ENCODE measurements at regions not wholly inside any gene's neighbourhood (a gene's known extent, or its start where the extent isn't known, plus 50 kb on each side); places are given as distances from the start of the nearest gene placed in this dataset.
A peak's percentile ranks its signal among the peaks of the same experiment; 100 is the strongest.

DNA sequence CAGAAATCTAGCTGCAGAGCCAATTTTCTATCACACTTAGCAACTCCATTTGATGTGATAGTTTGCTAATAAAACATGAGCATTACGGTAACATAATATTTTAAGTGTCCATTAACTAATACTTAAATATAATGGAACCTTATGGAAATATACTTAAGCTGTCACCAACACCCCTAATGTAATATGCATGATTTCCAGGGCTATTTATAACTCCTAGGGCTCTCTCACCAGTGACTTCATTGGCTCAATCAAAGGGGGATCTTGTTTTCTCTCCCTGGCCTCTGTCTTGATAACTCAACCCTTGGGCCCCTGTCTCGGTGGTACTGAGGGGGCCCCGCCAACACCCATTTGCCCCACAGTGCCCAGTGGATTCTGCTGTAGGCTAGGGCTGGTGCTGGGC lies 170.4 kb downstream of the SALL1 start:
- Histone ChIP-seq H2AFZ (ENCODE audit: low read length) (no peak overlapping the region), H3K27ac (ENCODE audit: low read length) (no peak overlapping the region), H3K9ac (ENCODE audit: low read length) (no peak overlapping the region), H3K9me2 (replicated peaks; ENCODE audit: insufficient read depth, low read length) (no peaks in the 10 kb centered on the region), H3K4me3 (ENCODE audit: low read length) (no peak overlapping the region), H3K9me3 (ENCODE audit: low read length) (no peaks in the 10 kb centered on the region), H3K79me2 (ENCODE audit: low read length) (no peaks in the 10 kb centered on the region), H3K36me3 (ENCODE audit: insufficient read depth, low read length) (no peaks in the 10 kb centered on the region), H3K27me3 (ENCODE audit: low read length) (0 out of 2 replicates have a peak, but pooled peaks cover 3% of the 10 kb centered on the region), H3K4me2 (ENCODE audit: low read depth, low read length, poor library complexity, severe bottlenecking) (no peak overlapping the region), H3K4me1 (ENCODE audit: low read length) (no peaks in the 10 kb centered on the region), H4K20me1 (ENCODE audit: insufficient read depth, low read depth, low read length) (no peaks in the 10 kb centered on the region)
- no peak for DNase-seq

DNA sequence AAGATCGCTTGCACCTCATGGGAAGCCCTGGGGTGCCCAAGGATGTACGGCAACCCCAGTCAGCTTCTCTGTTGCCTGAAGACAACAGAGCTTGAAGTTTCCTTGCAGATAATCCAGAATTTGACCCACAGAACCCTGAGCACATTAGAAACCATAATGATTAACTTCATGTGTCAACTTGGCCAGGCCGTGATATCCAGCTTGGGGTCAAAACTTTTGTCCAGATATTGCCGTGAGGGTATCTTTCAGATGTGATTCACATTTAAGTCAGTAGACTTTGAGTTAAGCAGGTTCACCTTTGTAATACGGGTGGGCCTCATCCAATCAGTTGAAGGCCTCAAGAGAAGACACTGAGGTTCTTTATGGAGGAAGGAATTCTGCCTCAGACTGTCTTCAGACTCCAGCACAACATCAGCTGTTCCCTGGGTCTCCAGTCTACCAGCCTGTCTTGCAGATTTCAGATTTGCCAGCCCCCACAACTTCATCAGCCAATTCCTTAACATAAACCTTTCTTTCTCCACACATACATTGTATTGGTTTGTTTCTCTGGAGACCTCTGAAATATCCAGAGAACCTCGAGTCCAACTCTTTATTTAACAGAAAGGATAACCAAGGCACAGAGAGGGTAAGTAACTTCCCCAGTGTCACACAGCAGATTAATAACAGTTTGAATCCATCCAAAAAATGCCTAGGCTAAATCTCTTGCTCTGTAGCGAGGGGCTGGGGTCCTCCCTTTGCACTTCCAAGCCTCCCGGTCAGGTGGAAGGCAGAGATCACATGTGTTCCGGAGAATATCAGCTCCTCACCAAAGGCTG lies 171.1 kb downstream of the SALL1 start:
- Histone ChIP-seq H3K4me1 (ENCODE audit: low read length) (peaks cover 6% of the 10 kb centered on the region), H3K27me3 (ENCODE audit: low read length) (0 out of 2 replicates have a peak, but pooled peaks cover 3% of the 10 kb centered on the region)
- DNase-seq = no peak

DNA sequence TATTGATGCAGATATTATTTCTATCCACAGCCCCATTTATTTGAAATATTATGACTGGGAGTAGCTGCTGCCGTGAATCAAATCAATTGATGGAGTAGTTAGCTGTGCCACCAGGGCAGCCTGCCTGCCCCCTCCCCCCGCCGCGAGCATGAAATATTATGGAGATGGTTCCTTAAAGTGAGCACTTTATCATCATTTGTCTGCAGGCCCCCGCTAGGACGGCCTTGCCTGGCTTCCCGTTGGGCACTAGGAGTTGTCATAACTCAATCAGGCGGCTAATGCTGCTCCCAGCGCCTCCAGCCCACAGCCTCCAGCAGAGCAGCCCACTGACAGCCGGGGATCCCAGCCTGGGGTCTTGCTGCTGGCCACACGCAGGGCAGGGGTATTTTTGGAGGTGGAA lies 173.9 kb downstream of the SALL1 start:
- H3K9me3 ChIP-seq (ENCODE audit: low read length) = no peaks in the 10 kb centered on the region
- no peak for DNase-seq
- H3K4me2 ChIP-seq (ENCODE audit: low read depth, low read length, poor library complexity, severe bottlenecking) = no peak overlapping the region
- no peak overlapping the region for H3K27ac ChIP-seq (ENCODE audit: low read length)
- no peak overlapping the region for H3K9ac ChIP-seq (ENCODE audit: low read length)
- H3K4me3 ChIP-seq (ENCODE audit: low read length) = no peak overlapping the region
- H2AFZ ChIP-seq (ENCODE audit: low read length) = no peak overlapping the region
- H3K79me2 ChIP-seq (ENCODE audit: low read length) = no peaks in the 10 kb centered on the region
- no peaks in the 10 kb centered on the region for H3K9me2 ChIP-seq (replicated peaks; ENCODE audit: insufficient read depth, low read length)
- H3K27me3 ChIP-seq (ENCODE audit: low read length) = no peaks in the 10 kb centered on the region
- H4K20me1 ChIP-seq (ENCODE audit: insufficient read depth, low read depth, low read length) = no peaks in the 10 kb centered on the region
- no peaks in the 10 kb centered on the region for H3K36me3 ChIP-seq (ENCODE audit: insufficient read depth, low read length)
- peaks cover 21% of the 10 kb centered on the region for H3K4me1 ChIP-seq (ENCODE audit: low read length)

More for the DNA sequence above, 171.1 kb downstream of the SALL1 start:
- Histone ChIP-seq H3K36me3 (ENCODE audit: insufficient read depth, low read length) (no peaks in the 10 kb centered on the region), H3K9me2 (replicated peaks; ENCODE audit: insufficient read depth, low read length) (no peaks in the 10 kb centered on the region), H2AFZ (ENCODE audit: low read length) (no peak overlapping the region), H3K27ac (ENCODE audit: low read length) (no peak overlapping the region), H3K79me2 (ENCODE audit: low read length) (no peaks in the 10 kb centered on the region), H3K9ac (ENCODE audit: low read length) (no peak overlapping the region), H3K4me2 (ENCODE audit: low read depth, low read length, poor library complexity, severe bottlenecking) (no peak overlapping the region), H4K20me1 (ENCODE audit: insufficient read depth, low read depth, low read length) (no peaks in the 10 kb centered on the region), H3K9me3 (ENCODE audit: low read length) (no peaks in the 10 kb centered on the region), H3K4me3 (ENCODE audit: low read length) (no peak overlapping the region)

DNA sequence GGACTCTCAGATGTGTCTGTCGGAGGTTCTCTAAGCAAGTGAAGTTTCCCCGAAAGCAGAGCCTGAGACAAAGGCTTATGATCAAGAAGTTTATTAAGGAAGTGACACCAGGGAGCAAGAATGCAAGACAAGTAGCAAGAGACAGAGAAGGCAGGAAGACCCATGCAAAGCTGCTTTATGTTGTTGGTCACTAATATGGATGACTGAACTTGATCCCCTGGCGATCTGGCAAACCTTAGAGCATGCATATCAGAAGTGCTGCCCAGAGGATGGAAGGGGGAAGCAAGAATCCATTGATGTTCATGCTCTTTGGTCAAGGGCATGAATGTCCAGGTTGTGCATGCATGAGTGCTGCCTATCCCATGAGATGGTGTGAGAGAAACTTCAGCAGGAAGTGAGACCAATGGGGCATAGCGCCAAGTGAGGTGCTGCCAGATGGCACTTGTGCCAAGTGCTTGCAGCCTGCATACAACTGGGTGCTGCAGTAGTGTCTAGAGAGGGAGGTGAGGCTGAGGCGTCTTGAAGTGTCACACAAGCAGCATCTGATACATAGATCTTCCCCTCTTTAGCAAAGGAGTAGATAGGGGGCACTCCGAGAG lies 176.5 kb downstream of the SALL1 start:
- Histone ChIP-seq H3K9me3 (ENCODE audit: low read length) (no peaks in the 10 kb centered on the region), H3K36me3 (ENCODE audit: insufficient read depth, low read length) (no peaks in the 10 kb centered on the region), H3K9me2 (replicated peaks; ENCODE audit: insufficient read depth, low read length) (no peaks in the 10 kb centered on the region), H3K27me3 (ENCODE audit: low read length) (no peaks in the 10 kb centered on the region), H4K20me1 (ENCODE audit: insufficient read depth, low read depth, low read length) (no peaks in the 10 kb centered on the region), H2AFZ (ENCODE audit: low read length) (no peak overlapping the region), H3K79me2 (ENCODE audit: low read length) (no peaks in the 10 kb centered on the region), H3K9ac (ENCODE audit: low read length) (no peak overlapping the region), H3K4me1 (ENCODE audit: low read length) (peaks cover 21% of the 10 kb centered on the region), H3K4me2 (ENCODE audit: low read depth, low read length, poor library complexity, severe bottlenecking) (peak overlapping the region; percentile 38), H3K27ac (ENCODE audit: low read length) (no peak overlapping the region), H3K4me3 (ENCODE audit: low read length) (no peak overlapping the region; the same call in 1 of the 2 replicates)
- peak; percentile 53 for DNase-seq

DNA sequence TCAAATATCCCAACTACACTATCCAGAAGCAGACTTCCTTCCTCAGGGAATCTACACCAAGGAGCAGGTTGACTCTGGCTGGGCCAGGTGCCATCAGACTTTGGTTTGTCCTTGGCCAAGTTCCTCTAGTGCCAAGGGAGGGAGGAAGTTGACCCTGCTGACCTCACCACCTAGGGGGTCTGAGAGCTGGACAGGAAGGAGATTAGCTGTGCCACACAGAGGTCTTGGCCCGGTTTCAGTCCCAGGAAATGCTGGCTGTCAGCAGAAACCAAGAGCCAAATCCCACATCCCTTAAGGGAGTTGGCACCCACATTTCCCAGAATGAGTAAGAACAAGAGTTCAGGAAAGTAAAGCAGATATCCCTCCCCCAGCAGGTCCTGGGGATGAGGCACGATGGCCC lies 178.2 kb downstream of the SALL1 start:
- Histone ChIP-seq H3K9ac (ENCODE audit: low read length) (no peak overlapping the region), H4K20me1 (ENCODE audit: insufficient read depth, low read depth, low read length) (no peaks in the 10 kb centered on the region), H3K4me2 (ENCODE audit: low read depth, low read length, poor library complexity, severe bottlenecking) (no peak overlapping the region), H3K36me3 (ENCODE audit: insufficient read depth, low read length) (no peaks in the 10 kb centered on the region), H3K27me3 (ENCODE audit: low read length) (no peaks in the 10 kb centered on the region), H3K4me3 (ENCODE audit: low read length) (no peak overlapping the region), H3K9me3 (ENCODE audit: low read length) (no peaks in the 10 kb centered on the region), H3K4me1 (ENCODE audit: low read length) (peaks cover 21% of the 10 kb centered on the region), H3K9me2 (replicated peaks; ENCODE audit: insufficient read depth, low read length) (no peaks in the 10 kb centered on the region), H3K27ac (ENCODE audit: low read length) (no peak overlapping the region), H3K79me2 (ENCODE audit: low read length) (no peaks in the 10 kb centered on the region), H2AFZ (ENCODE audit: low read length) (no peak overlapping the region)
- no peak for DNase-seq

DNA sequence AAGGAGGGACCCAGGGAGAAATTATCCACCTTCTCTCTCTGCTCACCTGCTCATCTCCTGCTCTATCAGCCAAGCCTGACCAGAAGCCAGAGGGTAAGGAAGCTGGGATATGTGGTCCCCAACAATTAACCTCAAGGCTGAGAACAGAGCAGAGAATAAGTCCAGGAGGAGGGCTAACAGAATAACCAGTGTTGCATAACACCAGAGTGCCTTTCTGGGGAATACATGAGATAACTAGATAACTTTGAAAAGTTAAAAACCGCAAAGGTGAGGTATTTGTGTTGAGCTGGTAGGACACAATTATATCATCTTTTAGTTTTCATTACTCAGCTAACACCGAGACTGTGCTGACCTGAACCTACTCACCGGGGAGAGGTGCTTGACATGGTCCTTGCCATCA lies 180.8 kb downstream of the SALL1 start:
- Histone ChIP-seq H3K79me2 (ENCODE audit: low read length) (no peaks in the 10 kb centered on the region), H3K4me3 (ENCODE audit: low read length) (no peak overlapping the region), H3K27me3 (ENCODE audit: low read length) (no peaks in the 10 kb centered on the region), H4K20me1 (ENCODE audit: insufficient read depth, low read depth, low read length) (no peaks in the 10 kb centered on the region), H3K4me2 (ENCODE audit: low read depth, low read length, poor library complexity, severe bottlenecking) (no peak overlapping the region), H3K36me3 (ENCODE audit: insufficient read depth, low read length) (no peaks in the 10 kb centered on the region), H3K9ac (ENCODE audit: low read length) (no peak overlapping the region), H3K4me1 (ENCODE audit: low read length) (peaks cover 17% of the 10 kb centered on the region), H3K9me3 (ENCODE audit: low read length) (no peaks in the 10 kb centered on the region), H3K27ac (ENCODE audit: low read length) (no peak overlapping the region), H2AFZ (ENCODE audit: low read length) (no peak overlapping the region), H3K9me2 (replicated peaks; ENCODE audit: insufficient read depth, low read length) (no peaks in the 10 kb centered on the region)
- no peak for DNase-seq

DNA sequence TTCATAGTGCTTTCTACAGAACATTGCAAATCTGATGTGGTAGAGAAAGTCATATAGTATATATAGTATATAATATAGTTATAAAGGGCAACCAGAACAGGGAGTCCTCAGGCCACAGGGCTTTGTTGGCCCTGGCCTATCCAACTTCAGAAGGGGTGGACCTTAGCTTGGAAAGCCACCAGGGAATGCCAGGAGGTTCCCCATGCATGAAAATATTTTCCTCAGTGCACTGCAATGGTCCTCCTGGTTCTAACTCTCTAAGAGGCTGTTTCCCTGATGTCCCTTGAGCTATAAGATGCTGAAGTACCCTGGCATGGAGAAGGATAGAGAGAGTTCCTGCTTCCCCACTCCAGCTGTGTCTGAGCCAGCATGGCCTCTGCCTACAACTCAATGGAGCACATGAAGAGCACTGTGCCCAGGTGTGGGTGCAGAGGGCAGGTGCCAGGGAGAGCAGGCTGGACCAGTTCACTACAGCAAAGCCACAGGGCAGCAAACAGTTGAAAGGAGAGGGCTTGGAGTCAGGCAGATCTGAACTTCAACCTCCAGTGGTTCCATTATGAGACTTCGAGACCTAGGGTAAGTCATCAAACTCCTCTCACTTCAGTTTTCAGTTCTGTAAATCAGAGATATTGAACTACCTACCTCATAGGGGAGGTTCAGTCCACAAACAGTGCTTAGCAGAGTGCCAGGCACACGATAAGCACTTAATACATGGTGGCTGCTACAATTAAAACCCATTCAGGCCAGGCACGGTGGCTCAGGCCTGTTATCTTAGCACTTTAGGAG lies 183.1 kb downstream of the SALL1 start:
- Histone ChIP-seq H3K9me3 (ENCODE audit: low read length) (no peaks in the 10 kb centered on the region), H2AFZ (ENCODE audit: low read length) (no peak overlapping the region), H3K4me2 (ENCODE audit: low read depth, low read length, poor library complexity, severe bottlenecking) (no peak overlapping the region)

DNA sequence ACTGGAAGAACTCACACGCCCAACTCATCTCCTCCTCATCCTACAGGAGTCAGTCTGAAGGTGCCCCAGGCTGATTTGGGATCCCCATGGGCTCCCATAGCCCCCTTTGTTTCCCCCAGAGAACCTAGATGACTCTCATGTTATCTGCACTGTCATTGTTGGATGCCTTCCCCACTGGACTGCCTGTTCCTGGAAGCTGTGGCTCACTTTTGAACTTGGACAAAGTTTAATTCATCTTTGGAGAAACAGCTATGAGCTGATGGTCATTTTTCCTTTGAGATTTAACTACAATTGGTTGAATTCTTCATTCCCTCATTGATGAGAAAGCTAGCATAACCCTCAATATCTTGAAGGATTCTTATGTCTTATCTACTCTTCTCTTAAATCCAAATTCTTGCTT lies 186.6 kb downstream of the SALL1 start:
- H3K79me2 ChIP-seq (ENCODE audit: low read length) = no peaks in the 10 kb centered on the region
- no peaks in the 10 kb centered on the region for H3K9me2 ChIP-seq (replicated peaks; ENCODE audit: insufficient read depth, low read length)
- no peak overlapping the region for H3K4me2 ChIP-seq (ENCODE audit: low read depth, low read length, poor library complexity, severe bottlenecking)
- H4K20me1 ChIP-seq (ENCODE audit: insufficient read depth, low read depth, low read length) = no peaks in the 10 kb centered on the region
- H2AFZ ChIP-seq (ENCODE audit: low read length) = no peak overlapping the region
- H3K27me3 ChIP-seq (ENCODE audit: low read length) = no peaks in the 10 kb centered on the region
- H3K9ac ChIP-seq (ENCODE audit: low read length) = no peak overlapping the region
- no peaks in the 10 kb centered on the region for H3K9me3 ChIP-seq (ENCODE audit: low read length)
- no peak overlapping the region for H3K27ac ChIP-seq (ENCODE audit: low read length)
- H3K4me1 ChIP-seq (ENCODE audit: low read length) = no peaks in the 10 kb centered on the region
- no peak for DNase-seq
- no peak overlapping the region for H3K4me3 ChIP-seq (ENCODE audit: low read length)
- H3K36me3 ChIP-seq (ENCODE audit: insufficient read depth, low read length) = no peaks in the 10 kb centered on the region

More for the DNA sequence above, 183.1 kb downstream of the SALL1 start:
- no peaks in the 10 kb centered on the region for H3K36me3 ChIP-seq (ENCODE audit: insufficient read depth, low read length)
- no peaks in the 10 kb centered on the region for H3K79me2 ChIP-seq (ENCODE audit: low read length)
- no peaks in the 10 kb centered on the region for H3K27me3 ChIP-seq (ENCODE audit: low read length)
- H4K20me1 ChIP-seq (ENCODE audit: insufficient read depth, low read depth, low read length) = no peaks in the 10 kb centered on the region
- no peak overlapping the region for H3K4me3 ChIP-seq (ENCODE audit: low read length)
- DNase-seq = no peak
- no peak overlapping the region for H3K27ac ChIP-seq (ENCODE audit: low read length)
- H3K9ac ChIP-seq (ENCODE audit: low read length) = no peak overlapping the region
- H3K4me1 ChIP-seq (ENCODE audit: low read length) = no peaks in the 10 kb centered on the region
- H3K9me2 ChIP-seq (replicated peaks; ENCODE audit: insufficient read depth, low read length) = no peaks in the 10 kb centered on the region

All from Karpas-422 (cell line).